ENCODE measurements at regions not wholly inside any gene's neighbourhood (a gene's known extent, or its start where the extent isn't known, plus 50 kb on each side); places are given as distances from the start of the nearest gene placed in this dataset.

GRCh38 chr6:101003075-101003474 is 121.9 kb upstream of the ASCC3 start:
- no peak overlapping the region for H3K4me2 ChIP-seq (ENCODE audit: low read depth, low read length, poor library complexity, severe bottlenecking)
- H3K4me1 ChIP-seq (ENCODE audit: insufficient read depth, low read length, poor library complexity, severe bottlenecking), result no peaks in the 10 kb centered on the region
- H2AFZ ChIP-seq (ENCODE audit: low read length), result no peak overlapping the region
- no peaks in the 10 kb centered on the region for H3K36me3 ChIP-seq (ENCODE audit: insufficient read depth, low read length)
- H3K79me2 ChIP-seq (ENCODE audit: insufficient read depth, low read length), result no peaks in the 10 kb centered on the region
- TF ChIP-seq CTCF (conservative IDR thresholded peaks at IDR 0.05; ENCODE audit: low read length) (no peak), EZH2phosphoT487 (IDR thresholded peaks at IDR 0.05; ENCODE audit: borderline replicate concordance) (no peak)
- no peaks in the 10 kb centered on the region for H3K27me3 ChIP-seq (ENCODE audit: insufficient read depth, low read length, poor library complexity, severe bottlenecking)
- no peak overlapping the region for H3K9ac ChIP-seq (ENCODE audit: low read depth, low read length, poor library complexity, severe bottlenecking)
- no peaks in the 10 kb centered on the region for H3K9me2 ChIP-seq (replicated peaks; ENCODE audit: low read depth, low read length)
- H3K9me3 ChIP-seq (ENCODE audit: insufficient read depth, low read depth, low read length), result no peaks in the 10 kb centered on the region
- no peaks in the 10 kb centered on the region for H3F3A ChIP-seq (ENCODE audit: low read depth)
- no peak overlapping the region for H3K4me3 ChIP-seq (ENCODE audit: low read length, poor library complexity, severe bottlenecking)
- H4K20me1 ChIP-seq (ENCODE audit: insufficient read depth, low read length, poor library complexity, severe bottlenecking), result no peaks in the 10 kb centered on the region

GRCh38 chr6:101011186-101011585 is 130.1 kb upstream of the ASCC3 start:
- H3K4me3 ChIP-seq (ENCODE audit: low read length, poor library complexity, severe bottlenecking), result peak overlapping the region; percentile 61
- H3K27me3 ChIP-seq (ENCODE audit: insufficient read depth, low read length, poor library complexity, severe bottlenecking), result no peaks in the 10 kb centered on the region

GRCh38 chr6:101013612-101014195 is 132.6 kb upstream of the ASCC3 start:
- no peaks in the 10 kb centered on the region for H3F3A ChIP-seq (ENCODE audit: low read depth)
- H2AFZ ChIP-seq (ENCODE audit: low read length), result no peak overlapping the region
- H3K4me2 ChIP-seq (ENCODE audit: low read depth, low read length, poor library complexity, severe bottlenecking), result no peak overlapping the region
- H3K36me3 ChIP-seq (ENCODE audit: insufficient read depth, low read length), result no peaks in the 10 kb centered on the region
- H3K9ac ChIP-seq (ENCODE audit: low read depth, low read length, poor library complexity, severe bottlenecking), result no peak overlapping the region
- H3K79me2 ChIP-seq (ENCODE audit: insufficient read depth, low read length), result no peaks in the 10 kb centered on the region
- no peak overlapping the region for H3K4me3 ChIP-seq (ENCODE audit: low read length, poor library complexity, severe bottlenecking)
- no peaks in the 10 kb centered on the region for H3K9me2 ChIP-seq (replicated peaks; ENCODE audit: low read depth, low read length)
- TF ChIP-seq CTCF (conservative IDR thresholded peaks at IDR 0.05; ENCODE audit: low read length) (no peak), EZH2phosphoT487 (IDR thresholded peaks at IDR 0.05; ENCODE audit: borderline replicate concordance) (no peak)
- H3K9me3 ChIP-seq (ENCODE audit: insufficient read depth, low read depth, low read length), result no peaks in the 10 kb centered on the region
- no peaks in the 10 kb centered on the region for H3K27me3 ChIP-seq (ENCODE audit: insufficient read depth, low read length, poor library complexity, severe bottlenecking)
- H3K4me1 ChIP-seq (ENCODE audit: insufficient read depth, low read length, poor library complexity, severe bottlenecking), result peaks cover 3% of the 10 kb centered on the region
- H4K20me1 ChIP-seq (ENCODE audit: insufficient read depth, low read length, poor library complexity, severe bottlenecking), result no peaks in the 10 kb centered on the region

More at GRCh38 chr6:101011186-101011585, 130.1 kb upstream of the ASCC3 start:
- H3K4me2 ChIP-seq (ENCODE audit: low read depth, low read length, poor library complexity, severe bottlenecking), result peak overlapping the region; percentile 75
- H3F3A ChIP-seq (ENCODE audit: low read depth), result no peaks in the 10 kb centered on the region
- no peak overlapping the region for H3K9ac ChIP-seq (ENCODE audit: low read depth, low read length, poor library complexity, severe bottlenecking)
- peaks cover 3% of the 10 kb centered on the region for H3K4me1 ChIP-seq (ENCODE audit: insufficient read depth, low read length, poor library complexity, severe bottlenecking)
- H2AFZ ChIP-seq (ENCODE audit: low read length), result peak overlapping the region; percentile 92
- H3K9me2 ChIP-seq (replicated peaks; ENCODE audit: low read depth, low read length), result no peaks in the 10 kb centered on the region
- H3K36me3 ChIP-seq (ENCODE audit: insufficient read depth, low read length), result no peaks in the 10 kb centered on the region
- TF ChIP-seq CTCF (conservative IDR thresholded peaks at IDR 0.05; ENCODE audit: low read length) (no peak), EZH2phosphoT487 (IDR thresholded peaks at IDR 0.05; ENCODE audit: borderline replicate concordance) (no peak)
- H4K20me1 ChIP-seq (ENCODE audit: insufficient read depth, low read length, poor library complexity, severe bottlenecking), result no peaks in the 10 kb centered on the region
- H3K79me2 ChIP-seq (ENCODE audit: insufficient read depth, low read length), result no peaks in the 10 kb centered on the region
- H3K9me3 ChIP-seq (ENCODE audit: insufficient read depth, low read depth, low read length), result no peaks in the 10 kb centered on the region

All from Loucy (cell line).